Neural cell (in vitro differentiated cells): ENCODE measurements at regions not wholly inside any gene's neighbourhood (a gene's known extent, or its start where the extent isn't known, plus 50 kb on each side); places are given as distances from the start of the nearest gene placed in this dataset.

Experiments used
- H2AFZ ChIP-seq: fragments of 200-600, 300-800 bp; sonication (generic), shearing (Covaris generic); 2 replicates; pipeline ENCODE4 v1.6.0; 2014; ENCODE audit warnings: low read depth, mild to moderate bottlenecking, antibody characterized with exemption, low read length, moderate library complexity
- H3F3A ChIP-seq: fragments of 200-600 bp; shearing (Covaris generic); 2 replicates; pipeline ENCODE4 v1.6.1; 2016; ENCODE audit warnings: mild to moderate bottlenecking, moderate library complexity, mixed read lengths, antibody characterized with exemption, low read length; ENCODE audit not compliant: insufficient read depth, poor library complexity, severe bottlenecking
- H3K27ac ChIP-seq: fragments of 200-600, 300-800 bp; sonication (generic), shearing (Covaris generic); 2 replicates; pipeline ENCODE4 v1.5.1; 2014; ENCODE audit warnings: mild to moderate bottlenecking, low read length, moderate library complexity
- H3K27me3 ChIP-seq: fragments of 300-800, 200-600 bp; sonication (generic), shearing (Covaris generic); 2 replicates; pipeline ENCODE4 v1.6.0; 2014; ENCODE audit warnings: mild to moderate bottlenecking, low read depth, low read length, moderate library complexity; ENCODE audit not compliant: insufficient read depth
- H3K36me3 ChIP-seq: fragments of 300-800, 200-600 bp; sonication (generic), shearing (Covaris generic); 2 replicates; pipeline ENCODE4 v1.5.1; 2014; ENCODE audit warnings: mild to moderate bottlenecking, antibody characterized with exemption, low read length, moderate library complexity; ENCODE audit not compliant: insufficient read depth
- H3K4me2 ChIP-seq: fragments of 300-800, 200-600 bp; sonication (generic), shearing (Covaris generic); 2 replicates; pipeline ENCODE4 v1.6.0; 2014; ENCODE audit warnings: mild to moderate bottlenecking, low read length
- H3K4me3 ChIP-seq: fragments of 300-800, 200-600 bp; sonication (generic), shearing (Covaris generic); 2 replicates; pipeline ENCODE4 v1.5.1; 2014; ENCODE audit warnings: mild to moderate bottlenecking, low read length, moderate library complexity
- H3K79me2 ChIP-seq: fragments of 200-600 bp; shearing (Covaris generic); replicated peaks from 2 replicates; pipeline ENCODE4 v1.6.0; 2014; ENCODE audit warnings: mild to moderate bottlenecking, low read length, moderate library complexity; ENCODE audit not compliant: insufficient read depth
- H3K9ac ChIP-seq: fragments of 300-800, 200-600 bp; sonication (generic), shearing (Covaris generic); 2 replicates; pipeline ENCODE4 v1.6.1; 2016; ENCODE audit warnings: mild to moderate bottlenecking, low read length, mixed read lengths
- H3K9me2 ChIP-seq: fragments of 200-600 bp; shearing (Covaris generic); 2 replicates; pipeline ENCODE4 v1.6.1; 2016; ENCODE audit warnings: mild to moderate bottlenecking, low read length, mixed read lengths; ENCODE audit not compliant: insufficient read depth
- H3K9me3 ChIP-seq: fragments of 200-600, 300-800 bp; sonication (generic), shearing (Covaris generic); 2 replicates; pipeline ENCODE4 v1.6.1; 2016; ENCODE audit warnings: mild to moderate bottlenecking, mixed run types, low read length, moderate library complexity, mixed read lengths
- H4K20me1 ChIP-seq: fragments of 200-600 bp; shearing (Covaris generic); 2 replicates; pipeline ENCODE4 v1.6.1; 2016; ENCODE audit warnings: mild to moderate bottlenecking, mixed run types; ENCODE audit not compliant: insufficient read depth
- CTCF ChIP-seq: fragments of 450-650 bp; IDR thresholded peaks from 2 replicates; pipeline ENCODE4 v1.5.1; 2014; ENCODE audit warnings: antibody characterized with exemption, mild to moderate bottlenecking, moderate library complexity; ENCODE audit not compliant: poor library complexity, severe bottlenecking
- EP300 ChIP-seq: fragments of 450-650 bp; conservative IDR thresholded peaks from 2 replicates; pipeline ENCODE4 v1.6.1; 2014; ENCODE audit warnings: antibody characterized with exemption, mild to moderate bottlenecking, moderate library complexity; ENCODE audit not compliant: poor library complexity, severe bottlenecking
- EZH2 ChIP-seq: fragments of 200-600, 300-800 bp; shearing (Covaris generic), sonication (generic); IDR thresholded peaks from 2 replicates; pipeline ENCODE4 v1.6.1; 2014; ENCODE audit warnings: antibody characterized with exemption, low read length, borderline replicate concordance, mild to moderate bottlenecking; ENCODE audit not compliant: insufficient read depth, poor library complexity, severe bottlenecking
- MXI1 ChIP-seq: fragments of 450-650 bp; conservative IDR thresholded peaks from 2 replicates; pipeline ENCODE4 v1.6.1; 2014; ENCODE audit warnings: antibody characterized with exemption, mild to moderate bottlenecking; ENCODE audit not compliant: poor library complexity, severe bottlenecking
- POLR2AphosphoS5 ChIP-seq: IDR thresholded peaks from 2 replicates; pipeline ENCODE4 v1.6.1; 2012
- RAD21 ChIP-seq: fragments of 450-650 bp; conservative IDR thresholded peaks from 2 replicates; pipeline ENCODE4 v1.6.1; 2014; ENCODE audit warnings: antibody characterized with exemption, mild to moderate bottlenecking, moderate library complexity
- SMC3 ChIP-seq: fragments of 450-650 bp; conservative IDR thresholded peaks from 2 replicates; pipeline ENCODE4 v1.6.1; 2014; ENCODE audit warnings: antibody characterized with exemption, mild to moderate bottlenecking, moderate library complexity; ENCODE audit not compliant: poor library complexity
- TAF1 ChIP-seq: IDR thresholded peaks from 2 replicates; pipeline ENCODE4 v1.6.1; 2012; ENCODE audit warnings: low read depth
- TF ChIP-seq, protein P1 (sequence below): IDR thresholded peaks from 2 replicates; pipeline ENCODE4 v1.6.1; 2012; ENCODE audit warnings: borderline replicate concordance

GRCh38 chr4:28287831-28288233 lies 1427.2 kb downstream of the STIM2 start:
- H3K27me3 ChIP-seq: no peaks in the 10 kb centered on the region

GRCh38 chr4:28296239-28296638 lies 1435.6 kb downstream of the STIM2 start:
- Histone ChIP-seq H3K9ac (no peak overlapping the region), H3K9me2 (no peaks in the 10 kb centered on the region), H3K36me3 (no peaks in the 10 kb centered on the region), H3K9me3 (no peaks in the 10 kb centered on the region), H3K79me2 (no peaks in the 10 kb centered on the region), H3K27ac (no peak overlapping the region), H2AFZ (no peak overlapping the region), H3F3A (no peaks in the 10 kb centered on the region), H3K4me2 (no peak overlapping the region), H4K20me1 (no peaks in the 10 kb centered on the region), H3K4me3 (no peak overlapping the region), H3K27me3 (no peaks in the 10 kb centered on the region)
- TF ChIP-seq POLR2AphosphoS5 (peak; percentile 67), EP300 (peak; percentile 89)
- TF ChIP-seq, protein P1, sequence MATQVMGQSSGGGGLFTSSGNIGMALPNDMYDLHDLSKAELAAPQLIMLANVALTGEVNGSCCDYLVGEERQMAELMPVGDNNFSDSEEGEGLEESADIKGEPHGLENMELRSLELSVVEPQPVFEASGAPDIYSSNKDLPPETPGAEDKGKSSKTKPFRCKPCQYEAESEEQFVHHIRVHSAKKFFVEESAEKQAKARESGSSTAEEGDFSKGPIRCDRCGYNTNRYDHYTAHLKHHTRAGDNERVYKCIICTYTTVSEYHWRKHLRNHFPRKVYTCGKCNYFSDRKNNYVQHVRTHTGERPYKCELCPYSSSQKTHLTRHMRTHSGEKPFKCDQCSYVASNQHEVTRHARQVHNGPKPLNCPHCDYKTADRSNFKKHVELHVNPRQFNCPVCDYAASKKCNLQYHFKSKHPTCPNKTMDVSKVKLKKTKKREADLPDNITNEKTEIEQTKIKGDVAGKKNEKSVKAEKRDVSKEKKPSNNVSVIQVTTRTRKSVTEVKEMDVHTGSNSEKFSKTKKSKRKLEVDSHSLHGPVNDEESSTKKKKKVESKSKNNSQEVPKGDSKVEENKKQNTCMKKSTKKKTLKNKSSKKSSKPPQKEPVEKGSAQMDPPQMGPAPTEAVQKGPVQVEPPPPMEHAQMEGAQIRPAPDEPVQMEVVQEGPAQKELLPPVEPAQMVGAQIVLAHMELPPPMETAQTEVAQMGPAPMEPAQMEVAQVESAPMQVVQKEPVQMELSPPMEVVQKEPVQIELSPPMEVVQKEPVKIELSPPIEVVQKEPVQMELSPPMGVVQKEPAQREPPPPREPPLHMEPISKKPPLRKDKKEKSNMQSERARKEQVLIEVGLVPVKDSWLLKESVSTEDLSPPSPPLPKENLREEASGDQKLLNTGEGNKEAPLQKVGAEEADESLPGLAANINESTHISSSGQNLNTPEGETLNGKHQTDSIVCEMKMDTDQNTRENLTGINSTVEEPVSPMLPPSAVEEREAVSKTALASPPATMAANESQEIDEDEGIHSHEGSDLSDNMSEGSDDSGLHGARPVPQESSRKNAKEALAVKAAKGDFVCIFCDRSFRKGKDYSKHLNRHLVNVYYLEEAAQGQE: no peak

More at GRCh38 chr4:28287831-28288233, 1427.2 kb downstream of the STIM2 start:
- Histone ChIP-seq H3F3A (no peaks in the 10 kb centered on the region), H4K20me1 (no peaks in the 10 kb centered on the region), H3K27ac (no peak overlapping the region), H3K9ac (no peak overlapping the region), H3K36me3 (no peaks in the 10 kb centered on the region), H2AFZ (no peak overlapping the region), H3K9me3 (peaks cover 3% of the 10 kb centered on the region), H3K4me3 (no peak overlapping the region), H3K4me2 (no peak overlapping the region), H3K9me2 (no peaks in the 10 kb centered on the region), H3K79me2 (no peaks in the 10 kb centered on the region)
- TF ChIP-seq MXI1 (no peak), EP300 (no peak), CTCF (no peak), EZH2 (no peak), RAD21 (no peak), POLR2AphosphoS5 (no peak), SMC3 (no peak), TAF1 (no peak)
- TF ChIP-seq, protein P1: no peak
